ENCODE measurements at regions not wholly inside any gene's neighbourhood (a gene's known extent, or its start where the extent isn't known, plus 50 kb on each side); places are given as distances from the start of the nearest gene placed in this dataset.

DNA sequence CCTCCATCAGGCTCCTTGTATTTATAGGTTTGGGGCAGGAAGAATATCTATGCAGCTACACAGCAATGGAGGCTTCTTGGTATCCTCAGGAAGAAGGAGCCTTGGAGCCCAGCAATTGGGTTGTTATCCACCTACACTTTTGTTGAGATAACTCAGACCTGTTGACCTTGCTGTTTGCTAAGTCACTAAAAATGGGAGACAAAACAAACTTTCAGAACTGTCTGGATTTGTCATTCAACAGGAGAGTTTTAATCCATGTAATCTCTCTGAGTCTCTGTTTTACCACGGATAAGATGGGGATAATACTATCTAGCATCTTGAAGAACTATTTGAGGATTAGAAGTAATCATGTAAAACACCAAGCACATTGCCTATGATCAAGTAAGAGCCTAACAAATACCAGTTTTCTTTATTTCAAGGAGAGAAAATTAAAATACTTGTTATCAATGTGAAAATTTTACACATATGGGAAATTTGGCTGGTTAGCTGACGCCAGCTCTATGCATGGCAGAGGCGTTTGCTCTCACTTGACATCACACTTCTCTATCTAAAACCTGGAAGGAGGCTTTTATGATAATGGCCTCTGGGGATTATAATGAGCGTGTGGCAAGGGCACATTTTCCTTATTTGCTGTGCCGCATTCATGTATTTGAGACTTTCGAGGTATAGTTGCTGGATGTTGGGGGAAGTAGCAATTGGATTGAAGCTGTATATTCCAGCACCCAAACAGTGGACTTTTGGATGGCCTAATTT lies 215.6 kb downstream of the PDCD6IP start:
- no peak for DNase-seq (ENCODE audit: extremely low spot score, unreplicated experiment)
- Mint-ChIP-seq H3K27me3 (peaks cover 6% of the 10 kb centered on the region), H3K27ac (no peak overlapping the region), H3K4me1 (ENCODE audit: unreplicated experiment) (peaks cover 7% of the 10 kb centered on the region), H3K9me3 (no peaks in the 10 kb centered on the region), H3K4me3 (no peak overlapping the region), H3K36me3 (no peaks in the 10 kb centered on the region)
- TF ChIP-seq, protein P1, sequence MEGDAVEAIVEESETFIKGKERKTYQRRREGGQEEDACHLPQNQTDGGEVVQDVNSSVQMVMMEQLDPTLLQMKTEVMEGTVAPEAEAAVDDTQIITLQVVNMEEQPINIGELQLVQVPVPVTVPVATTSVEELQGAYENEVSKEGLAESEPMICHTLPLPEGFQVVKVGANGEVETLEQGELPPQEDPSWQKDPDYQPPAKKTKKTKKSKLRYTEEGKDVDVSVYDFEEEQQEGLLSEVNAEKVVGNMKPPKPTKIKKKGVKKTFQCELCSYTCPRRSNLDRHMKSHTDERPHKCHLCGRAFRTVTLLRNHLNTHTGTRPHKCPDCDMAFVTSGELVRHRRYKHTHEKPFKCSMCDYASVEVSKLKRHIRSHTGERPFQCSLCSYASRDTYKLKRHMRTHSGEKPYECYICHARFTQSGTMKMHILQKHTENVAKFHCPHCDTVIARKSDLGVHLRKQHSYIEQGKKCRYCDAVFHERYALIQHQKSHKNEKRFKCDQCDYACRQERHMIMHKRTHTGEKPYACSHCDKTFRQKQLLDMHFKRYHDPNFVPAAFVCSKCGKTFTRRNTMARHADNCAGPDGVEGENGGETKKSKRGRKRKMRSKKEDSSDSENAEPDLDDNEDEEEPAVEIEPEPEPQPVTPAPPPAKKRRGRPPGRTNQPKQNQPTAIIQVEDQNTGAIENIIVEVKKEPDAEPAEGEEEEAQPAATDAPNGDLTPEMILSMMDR (conservative IDR thresholded peaks at IDR 0.05), result no peak

DNA sequence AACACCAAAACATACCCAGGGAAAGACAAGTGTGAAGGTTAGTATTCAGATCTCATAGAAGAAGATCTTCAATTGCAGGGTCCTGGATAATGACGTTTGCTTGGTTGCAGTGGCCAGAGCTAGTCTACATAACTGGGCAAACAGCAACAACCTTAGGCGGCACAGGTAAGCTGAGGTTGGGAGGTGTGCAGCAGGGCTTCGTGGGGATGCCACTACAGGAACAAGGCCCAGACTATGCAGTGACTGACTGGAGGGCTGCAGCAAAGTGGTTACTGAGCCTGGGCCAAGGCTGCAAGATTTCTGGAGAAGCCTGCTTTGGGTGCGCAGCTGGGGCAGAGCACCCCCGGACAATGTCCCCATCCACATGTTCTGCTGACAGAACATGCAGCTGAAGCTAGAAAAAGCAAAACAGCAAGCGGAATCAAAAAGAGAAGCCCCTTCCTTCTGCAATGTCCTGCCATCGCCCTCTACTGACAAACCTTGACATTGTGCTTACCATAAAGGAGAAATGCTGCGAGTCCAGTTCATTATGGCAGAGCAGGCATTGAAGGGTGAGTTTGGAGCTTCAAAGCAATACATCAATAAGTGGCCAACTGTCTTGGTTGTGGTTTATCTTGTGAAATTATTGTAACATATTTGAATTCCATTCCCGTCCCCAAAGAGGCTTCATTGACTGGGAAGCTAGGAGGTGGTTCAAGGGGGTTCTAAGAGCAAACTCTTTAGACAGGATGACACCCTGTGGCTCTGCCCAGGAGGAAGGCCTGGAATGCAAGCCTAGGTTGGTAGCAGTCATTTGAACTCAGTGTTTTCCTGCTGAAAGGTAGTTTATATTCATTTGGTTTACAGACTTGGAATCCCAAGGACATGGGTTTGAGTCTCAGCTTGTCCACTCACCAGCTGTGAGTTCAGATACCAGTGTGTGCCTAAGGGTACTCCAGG lies 217.0 kb downstream of the PDCD6IP start:
- peaks cover 11% of the 10 kb centered on the region for H3K27me3 Mint-ChIP-seq
- no peak overlapping the region for H3K27ac Mint-ChIP-seq
- H3K4me3 Mint-ChIP-seq, result no peak overlapping the region
- no peaks in the 10 kb centered on the region for H3K36me3 Mint-ChIP-seq
- TF ChIP-seq, protein P1 (conservative IDR thresholded peaks at IDR 0.05), result peak; percentile 59
- H3K9me3 Mint-ChIP-seq, result no peaks in the 10 kb centered on the region
- peaks cover 7% of the 10 kb centered on the region for H3K4me1 Mint-ChIP-seq (ENCODE audit: unreplicated experiment)
- DNase-seq (ENCODE audit: extremely low spot score, unreplicated experiment), result no peak

DNA sequence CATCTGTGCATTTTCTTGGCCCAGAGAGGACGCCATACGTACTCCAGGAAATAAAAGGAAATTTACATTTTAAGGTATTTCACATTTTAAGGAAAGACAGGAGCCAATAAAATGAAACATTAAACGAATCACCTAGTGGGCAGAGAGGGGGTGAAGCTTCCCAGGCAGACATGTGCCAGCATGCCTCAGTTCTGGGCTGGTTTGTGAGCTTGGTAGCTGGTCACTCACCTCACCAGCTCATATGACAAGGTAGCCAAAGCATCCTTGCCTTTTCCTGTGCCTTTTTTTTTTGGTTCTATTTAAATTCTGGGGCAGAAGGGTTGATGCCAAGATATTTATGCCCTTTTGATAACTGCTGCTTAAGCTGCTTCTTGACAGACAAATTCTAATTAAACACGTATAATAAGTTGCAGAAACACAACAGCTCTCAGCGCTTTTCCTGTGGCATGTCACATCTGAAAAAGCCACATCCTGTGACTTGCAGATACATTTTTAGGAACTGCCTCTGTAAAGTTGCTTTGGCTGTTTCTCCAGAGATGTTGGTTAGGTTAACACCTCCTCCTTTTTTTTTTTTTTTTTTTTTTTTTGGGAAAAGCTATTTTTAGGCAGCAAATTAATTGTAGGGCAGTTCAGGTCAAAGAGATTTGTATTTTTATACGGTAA lies 218.6 kb downstream of the PDCD6IP start:
- no peaks in the 10 kb centered on the region for H3K36me3 Mint-ChIP-seq
- peaks cover 1% of the 10 kb centered on the region for H3K4me1 Mint-ChIP-seq (ENCODE audit: unreplicated experiment)
- DNase-seq (ENCODE audit: extremely low spot score, unreplicated experiment), result no peak
- peaks cover 11% of the 10 kb centered on the region for H3K27me3 Mint-ChIP-seq
- H3K4me3 Mint-ChIP-seq, result no peak overlapping the region
- TF ChIP-seq, protein P1 (conservative IDR thresholded peaks at IDR 0.05), result no peak
- H3K9me3 Mint-ChIP-seq, result no peaks in the 10 kb centered on the region
- H3K27ac Mint-ChIP-seq, result no peak overlapping the region

GRCh38 chr3:34017757-34018156 lies 219.3 kb downstream of the PDCD6IP start:
- H3K27me3 Mint-ChIP-seq, result peaks cover 11% of the 10 kb centered on the region
- no peak for DNase-seq (ENCODE audit: extremely low spot score, unreplicated experiment)
- TF ChIP-seq, protein P1 (conservative IDR thresholded peaks at IDR 0.05), result no peak
- no peaks in the 10 kb centered on the region for H3K9me3 Mint-ChIP-seq
- no peak overlapping the region for H3K4me3 Mint-ChIP-seq
- no peak overlapping the region for H3K27ac Mint-ChIP-seq
- H3K36me3 Mint-ChIP-seq, result no peaks in the 10 kb centered on the region
- no peaks in the 10 kb centered on the region for H3K4me1 Mint-ChIP-seq (ENCODE audit: unreplicated experiment)

DNA sequence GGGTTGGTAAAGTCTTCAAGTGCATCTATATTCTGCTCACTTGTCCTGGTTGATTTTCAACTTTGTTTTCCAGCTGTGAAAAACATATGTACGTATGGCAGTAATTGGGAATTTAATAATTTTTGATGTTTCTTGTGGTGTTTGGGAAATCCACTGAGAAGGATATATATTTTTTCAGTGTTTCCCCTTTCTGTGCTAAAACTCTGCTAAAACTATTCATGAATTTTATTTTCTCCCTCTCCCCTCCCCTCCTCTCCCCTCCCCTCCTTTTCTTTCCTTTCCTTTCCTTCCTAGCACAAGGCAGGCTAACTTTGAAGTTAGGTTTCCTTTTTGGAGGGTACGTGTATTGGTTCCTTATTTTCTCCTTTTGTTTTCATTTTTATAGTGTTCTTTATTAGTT lies 220.7 kb downstream of the PDCD6IP start:
- H3K27ac Mint-ChIP-seq, result no peak overlapping the region
- no peaks in the 10 kb centered on the region for H3K9me3 Mint-ChIP-seq
- H3K4me3 Mint-ChIP-seq, result no peak overlapping the region
- TF ChIP-seq, protein P1 (conservative IDR thresholded peaks at IDR 0.05), result no peak
- H3K4me1 Mint-ChIP-seq (ENCODE audit: unreplicated experiment), result no peaks in the 10 kb centered on the region
- DNase-seq (ENCODE audit: extremely low spot score, unreplicated experiment), result no peak
- no peaks in the 10 kb centered on the region for H3K36me3 Mint-ChIP-seq
- peaks cover 11% of the 10 kb centered on the region for H3K27me3 Mint-ChIP-seq

All from type B pancreatic cell (in vitro differentiated cells).